GM21825 (cell line): ENCODE measurements at regions not wholly inside any gene's neighbourhood (a gene's known extent, or its start where the extent isn't known, plus 50 kb on each side); places are given as distances from the start of the nearest gene placed in this dataset.
"Not testable (repeated sequence)": the region's sequence is repeated elsewhere in the genome, so short reads cannot be mapped to it uniquely, and the experiment has no call there.

Experiments
- ATAC-seq: cut with Tn5 transposase; IDR thresholded peaks from one replicate; pipeline ENCODE4 v1.9.1; 2021; ENCODE audit warnings: mild to moderate bottlenecking, moderate library complexity; ENCODE audit not compliant: unreplicated experiment

- ATAC-seq = no peak
Measured at GRCh38 chr4:110837896-110838450, 215.1 kb upstream of the PITX2 start.

DNA sequence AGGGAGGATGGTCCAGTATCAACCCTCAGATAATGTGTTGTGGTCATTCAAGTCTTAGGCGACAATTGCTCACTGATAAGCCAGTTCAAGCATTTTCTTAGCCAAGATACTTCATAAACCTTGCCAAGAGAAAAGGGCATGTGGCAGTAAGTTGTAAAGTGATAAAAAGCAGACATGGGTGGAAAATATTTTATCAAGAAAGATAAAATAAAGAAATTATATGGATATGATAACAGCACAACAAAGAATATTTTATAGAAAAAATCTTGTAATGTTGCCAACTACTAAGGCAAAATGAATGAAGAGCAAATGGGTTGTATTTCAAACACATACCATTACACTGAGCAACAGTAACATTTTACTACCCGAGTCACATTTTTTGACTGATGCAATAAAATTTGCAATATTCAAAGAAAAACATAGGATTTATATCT lies 217.4 kb upstream of the PITX2 start:
- no peak for ATAC-seq

GRCh38 chr4:110848787-110849186 lies 225.9 kb upstream of the PITX2 start:
- no peak for ATAC-seq

- no peak for ATAC-seq
Measured at GRCh38 chr4:110849461-110849860, 226.6 kb upstream of the PITX2 start.

- ATAC-seq = no peak
Measured at GRCh38 chr4:110850461-110851442, 227.9 kb upstream of the PITX2 start.

DNA sequence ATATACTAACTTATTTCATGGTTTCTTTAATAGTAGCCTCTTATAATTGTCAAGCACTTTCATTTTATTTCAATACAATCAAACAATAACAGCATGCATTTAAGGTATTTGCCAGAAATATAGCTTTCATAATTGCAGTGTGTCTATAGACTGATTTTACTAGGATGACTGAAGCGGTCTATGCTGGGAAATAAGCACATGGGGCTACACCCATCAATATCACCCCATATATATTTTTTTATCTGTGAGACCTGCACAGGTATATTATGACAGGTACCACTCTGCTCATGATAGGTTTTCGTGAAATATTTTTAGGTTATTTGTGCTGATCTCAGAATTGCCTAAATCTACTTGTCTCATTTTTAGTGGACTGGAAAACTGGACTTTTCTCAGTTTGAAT lies 229.1 kb upstream of the PITX2 start:
- ATAC-seq = no peak

DNA sequence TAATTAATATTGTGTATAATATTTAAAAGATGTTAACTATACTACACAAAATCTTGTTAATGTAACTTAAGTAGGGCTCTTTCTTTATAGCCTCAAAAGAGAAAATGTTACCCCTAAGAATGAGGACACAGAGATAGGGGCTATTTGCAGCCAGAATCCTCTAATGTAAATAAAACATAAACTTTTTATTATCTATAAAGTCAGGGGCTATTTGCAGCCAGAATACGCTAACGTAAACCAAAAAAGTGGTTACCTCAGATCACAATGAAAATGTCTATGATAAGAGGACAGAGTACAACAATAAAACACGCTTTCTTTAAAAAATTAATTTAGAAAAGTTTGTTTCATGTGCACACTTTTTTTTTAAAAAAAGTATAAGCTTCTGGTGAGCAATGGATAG lies 229.9 kb upstream of the PITX2 start:
- ATAC-seq = no peak

- ATAC-seq = no peak
Measured at GRCh38 chr4:110853242-110853641, 230.4 kb upstream of the PITX2 start.

- no peak for ATAC-seq
Measured at GRCh38 chr4:110854021-110854678, 231.3 kb upstream of the PITX2 start.

GRCh38 chr4:110860125-110860524 lies 237.2 kb upstream of the PITX2 start:
- no peak for ATAC-seq

- ATAC-seq = no peak
Measured at GRCh38 chr4:110860901-110861300, 238.0 kb upstream of the PITX2 start.

GRCh38 chr4:110865611-110866259 lies 242.9 kb upstream of the PITX2 start:
- no peak for ATAC-seq

DNA sequence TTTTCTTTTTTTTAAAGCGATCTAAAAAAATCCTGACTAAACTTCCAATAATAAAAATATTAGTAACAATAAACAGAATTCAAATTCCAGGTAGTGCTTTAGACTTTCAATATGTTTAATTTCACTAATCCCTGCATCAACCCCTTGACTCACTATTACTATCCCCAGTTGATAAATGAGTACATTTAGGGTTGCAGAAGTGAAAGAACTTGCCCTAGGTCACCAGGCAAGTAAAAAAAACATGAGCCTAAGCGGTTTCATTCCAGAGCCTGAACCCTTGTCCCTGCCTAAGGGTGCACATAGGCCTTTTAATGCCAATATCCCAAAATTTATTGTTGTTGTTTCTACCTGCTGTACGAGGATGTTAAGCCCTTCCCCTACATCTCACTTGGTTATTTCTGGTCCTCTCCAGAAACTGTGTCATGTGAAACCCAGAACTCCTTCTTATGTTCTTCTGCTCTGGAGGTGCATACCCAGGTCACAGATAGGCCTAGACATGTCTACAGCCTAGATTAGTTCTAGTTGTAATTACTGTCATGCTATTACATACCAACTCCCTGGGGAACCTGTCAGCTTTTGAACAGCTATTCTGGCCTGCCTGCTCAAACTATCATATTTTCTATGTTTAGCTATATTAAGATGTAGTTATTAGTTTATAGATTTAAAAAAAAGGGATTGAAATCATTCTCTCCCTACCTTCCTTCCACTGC lies 244.5 kb upstream of the PITX2 start:
- ATAC-seq = peak; percentile 66

DNA sequence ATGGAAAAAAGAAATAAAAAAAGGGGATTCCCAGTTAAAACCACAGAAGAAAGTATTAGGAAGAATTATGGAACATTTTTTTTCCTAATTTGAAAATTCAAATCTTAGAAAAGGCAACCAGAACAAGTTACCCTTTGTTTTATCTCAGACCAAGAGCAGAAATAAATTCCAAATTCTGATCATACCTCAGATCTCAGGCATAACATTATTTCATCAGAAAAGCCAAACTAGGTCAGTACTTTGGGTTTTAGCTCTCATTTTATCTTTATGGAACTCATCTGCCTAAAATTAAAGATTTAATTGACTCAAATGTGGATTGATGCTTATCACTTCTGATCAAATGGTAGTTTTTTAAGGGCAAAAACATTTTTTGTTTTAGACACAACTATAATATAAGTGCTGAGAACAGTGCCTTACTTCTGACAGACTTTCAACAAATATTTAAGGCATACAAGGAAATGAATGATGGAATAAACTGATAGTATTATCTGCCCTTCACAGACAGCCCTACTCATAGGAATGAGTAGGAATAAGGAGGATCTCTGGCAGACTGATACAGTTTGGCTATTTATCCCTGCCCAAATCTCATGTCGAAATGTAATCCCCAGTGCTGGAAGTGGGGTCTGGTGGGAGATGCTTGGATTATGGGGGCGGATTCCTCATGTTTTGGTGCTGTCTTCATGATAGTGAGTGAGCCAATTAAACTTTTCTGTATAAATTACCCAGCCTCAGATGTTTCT lies 245.3 kb upstream of the PITX2 start:
- no peak for ATAC-seq

DNA sequence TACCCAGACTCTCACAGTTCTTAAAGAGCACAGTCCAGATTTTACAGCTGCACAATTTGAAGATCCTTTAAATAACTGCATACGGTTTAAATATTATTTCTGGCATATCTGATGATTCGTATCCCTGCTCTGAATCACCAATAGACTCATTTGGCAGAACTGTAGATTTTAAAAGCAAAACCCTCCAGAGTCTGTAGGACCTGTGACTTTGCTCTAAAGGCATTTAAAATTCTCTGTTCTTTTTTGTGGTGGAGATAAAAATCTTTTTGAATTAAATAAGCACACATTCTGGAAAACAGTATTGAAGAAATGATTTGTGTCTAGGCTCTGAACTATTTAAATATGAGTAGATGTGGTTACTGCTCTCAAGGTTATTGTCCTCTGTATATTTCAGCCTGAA lies 246.2 kb upstream of the PITX2 start:
- no peak for ATAC-seq

DNA sequence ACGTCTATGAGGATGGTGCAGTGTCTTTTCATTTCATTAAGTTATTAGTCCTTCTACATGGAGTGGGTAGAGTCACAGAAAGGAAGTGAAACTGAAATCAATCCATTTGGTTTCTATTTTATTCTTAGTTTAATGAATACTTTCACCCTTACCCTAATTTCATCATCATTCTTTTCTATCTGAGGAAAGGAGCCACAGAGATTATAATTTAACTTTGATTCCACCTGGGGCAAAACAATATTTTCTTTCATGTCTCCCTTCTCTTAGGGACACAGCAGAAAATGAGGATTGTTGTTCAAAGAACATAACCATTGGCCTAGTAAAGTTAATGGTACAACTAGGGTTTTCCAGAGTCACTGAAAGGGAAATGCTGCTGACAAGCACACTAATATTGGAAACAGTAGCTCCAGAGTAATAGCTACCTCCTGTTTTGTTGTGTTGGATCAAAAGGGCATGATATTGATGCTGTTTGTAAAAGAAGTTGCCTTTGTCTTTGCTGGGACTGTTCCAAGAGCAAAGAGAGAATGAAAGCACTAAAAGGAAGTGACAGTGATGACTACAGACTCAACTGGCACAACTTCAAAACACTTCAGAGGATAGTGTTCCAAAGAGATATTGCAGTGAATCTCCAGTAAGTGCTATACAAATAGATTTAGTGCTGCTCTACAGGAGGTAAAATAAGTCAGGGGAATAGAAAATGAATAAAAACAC lies 247.1 kb upstream of the PITX2 start:
- ATAC-seq = peak; percentile 79

DNA sequence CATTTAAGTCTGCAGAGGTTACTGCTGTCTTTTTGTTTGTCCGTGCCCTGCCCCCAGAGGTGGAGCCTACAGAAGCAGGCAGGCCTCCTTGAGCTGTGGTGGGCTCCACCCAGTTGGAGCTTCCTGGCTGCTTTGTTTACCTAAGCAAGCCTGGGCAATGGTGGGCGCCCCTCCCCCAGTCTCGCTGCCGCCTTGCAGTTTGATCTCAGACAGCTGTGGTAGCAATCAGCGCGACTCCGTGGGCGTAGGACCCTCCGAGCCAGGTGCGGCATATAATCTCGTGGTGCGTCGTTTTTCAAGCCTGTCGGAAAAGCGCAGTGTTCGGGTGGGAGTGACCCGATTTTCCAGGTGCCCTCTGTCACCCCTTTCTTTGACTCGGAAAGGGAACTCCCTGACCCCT lies 253.3 kb upstream of the PITX2 start:
- ATAC-seq = not testable (repeated sequence)

GRCh38 chr4:110876866-110877265 lies 254.0 kb upstream of the PITX2 start:
- no peak for ATAC-seq

- no peak for ATAC-seq
Measured at GRCh38 chr4:110877778-110878370, 255.0 kb upstream of the PITX2 start.
